Calu3 (cell line): ENCODE measurements at regions not wholly inside any gene's neighbourhood (a gene's known extent, or its start where the extent isn't known, plus 50 kb on each side); places are given as distances from the start of the nearest gene placed in this dataset.

ENCODE experiments used
- BruUV-seq: library from RNA; stranded (reverse); fragments of 400-500 nt; replicated peaks from 2 replicates; lab custom pipeline; 2021; lab: Mats Ljungman, UMichigan
- CTCF ChIA-PET: fragments of 300-600 bp; sonication (Branson Sonifier 250); formaldehyde crosslinking; loops from one replicate; lab custom pipeline; 2022; ENCODE audit warnings: antibody characterized with exemption; lab: Charles Lee
- DNase-seq: peaks from one replicate; pipeline ENCODE4 v3.0.0; 2022
- H3K27ac Mint-ChIP-seq: one replicate; pipeline ENCODE4 v1.8.0; 2022; ENCODE audit warnings: mixed read lengths; ENCODE audit not compliant: unreplicated experiment
- H3K27me3 Mint-ChIP-seq: one replicate; pipeline ENCODE4 v1.8.0; 2022; ENCODE audit warnings: mixed read lengths; ENCODE audit not compliant: unreplicated experiment
- H3K36me3 Mint-ChIP-seq: one replicate; pipeline ENCODE4 v1.8.0; 2022; ENCODE audit warnings: mild to moderate bottlenecking, moderate library complexity, mixed read lengths; ENCODE audit not compliant: insufficient read depth, unreplicated experiment
- H3K4me1 Mint-ChIP-seq: one replicate; pipeline ENCODE4 v1.8.0; 2022; ENCODE audit warnings: mild to moderate bottlenecking, low read depth, mixed read lengths; ENCODE audit not compliant: unreplicated experiment
- H3K4me3 Mint-ChIP-seq: one replicate; pipeline ENCODE4 v1.8.0; 2022; ENCODE audit warnings: mild to moderate bottlenecking, low read depth, moderate library complexity, mixed read lengths; ENCODE audit not compliant: unreplicated experiment
- H3K9me3 Mint-ChIP-seq: one replicate; pipeline ENCODE4 v1.8.0; 2022; ENCODE audit warnings: low read depth, mixed read lengths; ENCODE audit not compliant: unreplicated experiment
- CTCF ChIP-seq: fragments of 200-600 bp; IDR thresholded peaks from one replicate; pipeline ENCODE4 v1.8.0; 2022; ENCODE audit warnings: antibody characterized with exemption; ENCODE audit not compliant: unreplicated experiment
- intact Hi-C: fragments of 100-400 bp; cut with micrococcal nuclease; formaldehyde crosslinking; loops from one replicate; pipeline ENCODE4 v1.10.0; 2022; ENCODE audit not compliant: unreplicated experiment

GRCh38 chr5:159631001-159631400, 285.3 kb upstream of the ADRA1B start:
- Mint-ChIP-seq H3K27ac (no peak overlapping the region), H3K36me3 (no peaks in the 10 kb centered on the region), H3K27me3 (no peaks in the 10 kb centered on the region), H3K4me3 (no peak overlapping the region), H3K4me1 (no peaks in the 10 kb centered on the region), H3K9me3 (no peaks in the 10 kb centered on the region)
- intact Hi-C loops: no loop called here
- no peak for DNase-seq
- no TSS peak for BruUV-seq
- CTCF ChIA-PET: interaction anchor here (0.6 kb wide), 1 partner anchor 38 kb away, joined by 4 read pairs; no protein-coding TSS in a partner anchor
- TF ChIP-seq CTCF: no peak

- Mint-ChIP-seq H3K4me3 (no peak overlapping the region), H3K9me3 (no peaks in the 10 kb centered on the region), H3K36me3 (no peaks in the 10 kb centered on the region), H3K4me1 (no peaks in the 10 kb centered on the region), H3K27me3 (no peaks in the 10 kb centered on the region), H3K27ac (no peak overlapping the region)
- BruUV-seq: no TSS peak
- intact Hi-C loops: no loop called here
- TF ChIP-seq CTCF: no peak
- no peak for DNase-seq
- CTCF ChIA-PET: no interaction called here
These were observed 283.4 kb upstream of the ADRA1B start for GRCh38 chr5:159632866-159633265.

- BruUV-seq: no TSS peak
- intact Hi-C loops: no loop called here
- Mint-ChIP-seq H3K4me1 (no peaks in the 10 kb centered on the region), H3K27ac (no peak overlapping the region), H3K27me3 (no peaks in the 10 kb centered on the region), H3K9me3 (no peaks in the 10 kb centered on the region), H3K36me3 (no peaks in the 10 kb centered on the region), H3K4me3 (no peak overlapping the region)
- no peak for DNase-seq
- CTCF ChIA-PET: no interaction called here
- TF ChIP-seq CTCF: no peak
These were observed 277.8 kb upstream of the ADRA1B start for GRCh38 chr5:159638481-159638880.

GRCh38 chr5:159638954-159639559, 277.2 kb upstream of the ADRA1B start:
- H3K27ac Mint-ChIP-seq: no peak overlapping the region
- CTCF ChIA-PET: no interaction called here
- BruUV-seq: no TSS peak
- intact Hi-C loops: no loop called here
- TF ChIP-seq CTCF: no peak
- H3K9me3 Mint-ChIP-seq: no peaks in the 10 kb centered on the region
- no peaks in the 10 kb centered on the region for H3K4me1 Mint-ChIP-seq
- H3K4me3 Mint-ChIP-seq: no peak overlapping the region
- H3K36me3 Mint-ChIP-seq: no peaks in the 10 kb centered on the region
- H3K27me3 Mint-ChIP-seq: no peaks in the 10 kb centered on the region
- no peak for DNase-seq
